A549 (cell line): ENCODE measurements at regions not wholly inside any gene's neighbourhood (a gene's known extent, or its start where the extent isn't known, plus 50 kb on each side); places are given as distances from the start of the nearest gene placed in this dataset.

Source experiments
- ATAC-seq, 2 experiments: fragments of 200-7000 bp in 1 of 2; fragments of >200 bp in 1 of 2; cut with Nextera tagmentation in 1 of 2; cut with Tn5 transposase in 1 of 2; 3 replicates each; pipeline versions ENCODE4 v1.8.0 to v1.9.1; 2018 to 2020; ENCODE audit warnings: mild to moderate bottlenecking in 1 of 2, moderate library complexity in 1 of 2
- CTCF ChIA-PET: fragments of 300-600 bp; sonication (Branson Sonifier 250); formaldehyde crosslinking; extraction: SDS; loops from one replicate; lab custom pipeline; 2021; ENCODE audit warnings: antibody characterized with exemption, inconsistent platforms; lab: Yijun Ruan, JAX
- POLR2A ChIA-PET: fragments of 350-600 bp; formaldehyde crosslinking; extraction: SDS; loops from one replicate; lab custom pipeline; 2021; ENCODE audit warnings: antibody characterized with exemption, inconsistent platforms; lab: Yijun Ruan, JAX
- DNase-seq, 2 experiments: peaks; one replicate each; pipeline versions ENCODE4 v3.0.0 to v3.0.0-alpha.2; 2011 to 2016; ENCODE audit warnings: low read depth in 1 of 2, low spot score in 1 of 2
- FAIRE-seq: peaks from 2 replicates; lab custom pipeline; 2011; peaks lifted over from hg19 to GRCh38; lab: Jason Lieb, UNC
- H3K27ac ChIP-seq, 2 experiments: fragments of >200 bp; sonication (Bioruptor Twin); formaldehyde crosslinking; 3 replicates each; pipeline ENCODE4 v1.5.1; 2016 to 2017
- H3K4me1 ChIP-seq: fragments of >200 bp; sonication (Bioruptor Twin); formaldehyde crosslinking; 3 replicates; pipeline ENCODE4 v1.6.1; 2016
- H3K4me2 ChIP-seq: fragments of >200 bp; sonication (Bioruptor Twin); formaldehyde crosslinking; 3 replicates; pipeline ENCODE4 v1.6.1; 2016
- H3K4me3 ChIP-seq: fragments of >200 bp; sonication (Bioruptor Twin); formaldehyde crosslinking; 3 replicates; pipeline ENCODE4 v1.5.1; 2016
- H3K9me3 ChIP-seq: fragments of >200 bp; sonication (Bioruptor Twin); formaldehyde crosslinking; 3 replicates; pipeline ENCODE4 v1.6.1; 2016
- ATOH8 ChIP-seq: fragments of 250-450 bp; sonication (Bioruptor Pico); IDR thresholded peaks from 2 replicates; pipeline ENCODE4 v1.5.0; 2020; ENCODE audit warnings: low read depth, mild to moderate bottlenecking, moderate library complexity
- BHLHE40 ChIP-seq: IDR thresholded peaks from 2 replicates; pipeline ENCODE4 v1.6.1; 2012; ENCODE audit warnings: low read depth, low read length, inconsistent platforms
- CBX8 ChIP-seq: fragments of 200-600 bp; sonication (generic); IDR thresholded peaks from 2 replicates; pipeline ENCODE4 v1.6.1; 2016
- CHD2 ChIP-seq: fragments of 150-350 bp; IDR thresholded peaks from 2 replicates; pipeline ENCODE4 v1.6.1; 2014; ENCODE audit warnings: low read length; ENCODE audit not compliant: partially characterized antibody
- CHD4 ChIP-seq: fragments of 200-600 bp; sonication (generic); IDR thresholded peaks from 2 replicates; pipeline ENCODE4 v1.6.1; 2016; ENCODE audit warnings: antibody characterized with exemption, mild to moderate bottlenecking, borderline replicate concordance
- ELK1 ChIP-seq: fragments of 150-350 bp; IDR thresholded peaks from 2 replicates; pipeline ENCODE4 v1.6.1; 2014; ENCODE audit warnings: low read depth, mild to moderate bottlenecking, low read length
- ESRRA ChIP-seq: fragments of 150-350 bp; IDR thresholded peaks from 2 replicates; pipeline ENCODE4 v1.6.1; 2014; ENCODE audit warnings: mild to moderate bottlenecking, low read length, borderline replicate concordance
- FOSL2 ChIP-seq, 2 experiments: fragments of 450-650 bp in 1 of 2; fragments of >200 bp in 1 of 2; sonication (Bioruptor Twin) in 1 of 2; formaldehyde crosslinking; IDR thresholded peaks; 2 replicates each; pipeline versions ENCODE4 v1.5.0 to v1.6.1; 2016 to 2020; ENCODE audit warnings: mild to moderate bottlenecking in 1 of 2, moderate library complexity in 1 of 2
- GATA3 ChIP-seq: IDR thresholded peaks from 2 replicates; pipeline ENCODE4 v1.6.1; 2012; ENCODE audit warnings: borderline replicate concordance
- HOXB13 ChIP-seq: fragments of 250-450 bp; sonication (Bioruptor Pico); IDR thresholded peaks from 2 replicates; pipeline ENCODE4 v1.5.0; 2020; ENCODE audit warnings: low read depth, mild to moderate bottlenecking, moderate library complexity
- JUN ChIP-seq, 2 experiments: fragments of >200 bp; sonication (Bioruptor Twin); formaldehyde crosslinking; IDR thresholded peaks; 2 replicates in 1 of 2; 3 replicates in 1 of 2; pipeline ENCODE4 v1.6.1; 2016 to 2017
- JUNB ChIP-seq: fragments of >200 bp; sonication (Bioruptor Twin); formaldehyde crosslinking; IDR thresholded peaks from 2 replicates; pipeline ENCODE4 v1.6.1; 2016
- MAFK ChIP-seq: fragments of 450-650 bp; IDR thresholded peaks from 2 replicates; pipeline ENCODE4 v1.6.1; 2014; ENCODE audit not compliant: partially characterized antibody
- MYC ChIP-seq: IDR thresholded peaks from 2 replicates; pipeline ENCODE4 v1.6.1; 2012; ENCODE audit warnings: mild to moderate bottlenecking, inconsistent platforms, low read length, improper control_type of control experiment, borderline replicate concordance
- NR3C1 ChIP-seq: fragments of >200 bp; sonication (Bioruptor Twin); formaldehyde crosslinking; IDR thresholded peaks from 3 replicates; pipeline ENCODE4 v1.6.1; 2017
- PBX3 ChIP-seq: IDR thresholded peaks from 2 replicates; pipeline ENCODE4 v1.6.1; 2012
- PHF8 ChIP-seq: fragments of 200-600 bp; sonication (generic); IDR thresholded peaks from 2 replicates; pipeline ENCODE4 v1.6.1; 2016; ENCODE audit warnings: low read depth, mild to moderate bottlenecking, antibody characterized with exemption, moderate library complexity, borderline replicate concordance
- POLR2A ChIP-seq: IDR thresholded peaks from 2 replicates; pipeline ENCODE4 v1.6.1; 2012; ENCODE audit warnings: mild to moderate bottlenecking, low read length
- RAD21 ChIP-seq, 2 experiments: fragments of >200 bp in 1 of 2; sonication (Bioruptor Twin) in 1 of 2; formaldehyde crosslinking in 1 of 2; IDR thresholded peaks in 1 of 2; conservative IDR thresholded peaks in 1 of 2; 2 replicates in 1 of 2; 3 replicates in 1 of 2; pipeline ENCODE4 v1.6.1; 2012 to 2018; ENCODE audit warnings: inconsistent platforms in 1 of 2
- RARB ChIP-seq: fragments of 250-450 bp; sonication (Bioruptor Pico); IDR thresholded peaks from 2 replicates; pipeline ENCODE4 v1.8.0; 2021; ENCODE audit warnings: mild to moderate bottlenecking, moderate library complexity
- RCOR1 ChIP-seq: fragments of 150-350 bp; IDR thresholded peaks from 2 replicates; pipeline ENCODE4 v1.6.1; 2014; ENCODE audit warnings: antibody characterized with exemption, low read length, low read depth
- SMC3 ChIP-seq: fragments of >200 bp; sonication (Bioruptor Twin); formaldehyde crosslinking; IDR thresholded peaks from 3 replicates; pipeline ENCODE4 v1.6.1; 2018; ENCODE audit warnings: inconsistent platforms
- TFCP2L1 ChIP-seq: fragments of 250-450 bp; sonication (Bioruptor Pico); IDR thresholded peaks from 2 replicates; pipeline ENCODE4 v1.5.0; 2021; ENCODE audit warnings: mild to moderate bottlenecking
- ZC3H11A ChIP-seq: fragments of 450-650 bp; IDR thresholded peaks from 2 replicates; pipeline ENCODE4 v1.6.1; 2014; ENCODE audit warnings: antibody characterized with exemption, mild to moderate bottlenecking
- ZFP36 ChIP-seq: fragments of 450-650 bp; IDR thresholded peaks from 2 replicates; pipeline ENCODE4 v1.6.1; 2014; ENCODE audit warnings: borderline replicate concordance; ENCODE audit not compliant: partially characterized antibody
- WGBS: methylation state at CpG from one replicate; pipeline ENCODE4 v1.1.6; 2017; ENCODE audit errors: missing lambda C conversion rate; 5-methylcytosine and 5-hydroxymethylcytosine counted together
- TF ChIP-seq, protein P1 (sequence below): IDR thresholded peaks from 2 replicates; pipeline ENCODE4 v1.6.1; 2012
- TF ChIP-seq, protein P2 (sequence below): IDR thresholded peaks from 2 replicates; pipeline ENCODE4 v1.6.1; 2012; ENCODE audit warnings: low read depth, borderline replicate concordance

DNA sequence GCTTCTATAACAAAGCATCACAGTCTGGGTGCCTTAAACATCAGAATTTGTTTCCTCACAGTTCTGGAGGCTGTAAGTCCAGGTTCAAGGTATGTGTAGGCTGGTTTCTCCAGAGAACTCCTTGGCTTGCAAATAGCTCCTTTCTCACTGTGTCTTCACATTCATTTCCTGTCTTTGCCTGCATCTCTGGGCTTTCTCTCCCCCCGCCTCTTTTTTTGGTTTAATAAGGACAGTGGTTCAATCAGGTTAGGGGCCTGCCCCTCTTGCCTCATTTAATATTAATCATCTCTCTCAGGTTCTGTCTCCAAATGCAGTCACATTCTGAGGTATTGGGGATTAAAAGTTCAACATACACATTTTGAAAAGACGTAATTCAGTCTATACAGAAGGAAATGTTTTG, 225.5 kb upstream of the ATP10B start:
- TF ChIP-seq BHLHE40 (no peak), RARB (CRISPR knock-in tag) (no peak), MYC (no peak), POLR2A (no peak), ZC3H11A (no peak), JUN (IDR thresholded peaks at IDR 0.05) (no peak), RAD21 (conservative IDR thresholded peaks at IDR 0.05 in 1 of 2, IDR thresholded peaks at IDR 0.05 in 1 of 2) (no peak), NR3C1 (no peak), CBX8 (no peak), ESRRA (no peak), PHF8 (no peak), CHD2 (no peak), GATA3 (no peak), FOSL2 (IDR thresholded peaks at IDR 0.05) (no peak), FOSL2 (CRISPR knock-in tag; IDR thresholded peaks at IDR 0.05) (no peak), ZFP36 (no peak)
- TF ChIP-seq, protein P1, sequence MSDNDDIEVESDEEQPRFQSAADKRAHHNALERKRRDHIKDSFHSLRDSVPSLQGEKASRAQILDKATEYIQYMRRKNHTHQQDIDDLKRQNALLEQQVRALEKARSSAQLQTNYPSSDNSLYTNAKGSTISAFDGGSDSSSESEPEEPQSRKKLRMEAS, result no peak
- ChIA-PET CTCF (no interaction called here), POLR2A (no interaction called here)
- Histone ChIP-seq H3K4me1 (no peaks in the 10 kb centered on the region), H3K9me3 (no peaks in the 10 kb centered on the region), H3K4me2 (no peak overlapping the region), H3K4me3 (no peak overlapping the region), H3K27ac (no peak overlapping the region)
- DNase-seq (no peak), ATAC-seq (no peak), FAIRE-seq (no peak)
- 30% methylated on average over 2 of the region's 2 CpGs for WGBS

- POLR2A ChIA-PET, result no interaction called here
- no peak for ATAC-seq
Observed at GRCh38 chr5:161064781-161065180, 212.8 kb upstream of the ATP10B start.

More at GRCh38 chr5:161064781-161065180, 212.8 kb upstream of the ATP10B start:
- Histone ChIP-seq H3K27ac (no peak overlapping the region), H3K9me3 (no peaks in the 10 kb centered on the region), H3K4me1 (no peaks in the 10 kb centered on the region), H3K4me2 (no peak overlapping the region), H3K4me3 (no peak overlapping the region)
- WGBS, result 18% methylated on average over 2 of the region's 2 CpGs
- no peak for DNase-seq
- CTCF ChIA-PET, result no interaction called here
- FAIRE-seq, result no peak
- no peak for TF ChIP-seq HOXB13 (CRISPR knock-in tag)
- TF ChIP-seq, protein P2, sequence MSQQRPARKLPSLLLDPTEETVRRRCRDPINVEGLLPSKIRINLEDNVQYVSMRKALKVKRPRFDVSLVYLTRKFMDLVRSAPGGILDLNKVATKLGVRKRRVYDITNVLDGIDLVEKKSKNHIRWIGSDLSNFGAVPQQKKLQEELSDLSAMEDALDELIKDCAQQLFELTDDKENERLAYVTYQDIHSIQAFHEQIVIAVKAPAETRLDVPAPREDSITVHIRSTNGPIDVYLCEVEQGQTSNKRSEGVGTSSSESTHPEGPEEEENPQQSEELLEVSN, result no peak
- no peak for TF ChIP-seq POLR2A
- TF ChIP-seq NR3C1, result no peak
- no peak for TF ChIP-seq RCOR1
- no peak for TF ChIP-seq JUNB
- TF ChIP-seq CBX8, result no peak
- TF ChIP-seq PBX3, result no peak
- no peak for TF ChIP-seq ELK1
- TF ChIP-seq CHD4, result no peak
- no peak for TF ChIP-seq SMC3
- no peak for TF ChIP-seq MAFK
- no peak for TF ChIP-seq TFCP2L1
- TF ChIP-seq ATOH8, result no peak
